Stimulated activated naive CD4-positive, alpha-beta T cell (primary cell): ENCODE measurements at regions not wholly inside any gene's neighbourhood (a gene's known extent, or its start where the extent isn't known, plus 50 kb on each side); places are given as distances from the start of the nearest gene placed in this dataset.

Source experiments
- DNase-seq, 6 experiments: peaks; one replicate each; lab custom pipeline; 2025; lab: John Stamatoyannopoulos, UW

DNA sequence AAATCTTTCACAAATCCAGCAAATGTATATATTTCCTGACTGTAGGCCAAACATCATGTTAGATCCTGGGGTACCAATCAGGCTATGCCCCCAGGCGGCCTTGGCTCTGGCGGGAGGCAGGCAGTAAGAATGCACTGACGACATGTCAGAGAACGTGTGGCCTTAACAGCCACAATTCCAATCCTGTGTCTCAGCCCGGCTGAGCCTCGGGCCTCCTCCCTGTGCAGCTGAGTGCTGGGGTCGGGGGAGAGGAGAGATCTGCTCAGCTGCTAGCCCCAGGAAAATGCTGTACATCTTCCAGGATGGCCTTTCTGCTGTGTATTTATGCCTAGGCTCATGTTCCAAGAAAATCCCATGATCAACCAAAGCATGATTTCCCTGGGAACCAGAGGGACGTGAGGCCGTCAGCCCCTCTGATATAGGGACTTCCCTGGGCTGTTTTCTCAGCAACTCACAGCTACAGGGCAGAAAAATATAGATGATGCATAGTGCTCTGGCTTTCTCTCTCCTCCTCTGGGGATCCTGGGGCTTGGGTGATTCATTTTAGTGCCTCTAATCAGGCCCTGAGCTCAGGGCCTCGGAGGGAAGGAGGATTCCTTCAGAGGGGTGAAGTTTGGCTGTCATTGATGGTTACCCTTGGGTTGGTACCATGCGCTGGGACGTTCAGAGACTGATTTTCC, 604.0 kb downstream of the HS3ST4 start:
- no peak for DNase-seq

DNA sequence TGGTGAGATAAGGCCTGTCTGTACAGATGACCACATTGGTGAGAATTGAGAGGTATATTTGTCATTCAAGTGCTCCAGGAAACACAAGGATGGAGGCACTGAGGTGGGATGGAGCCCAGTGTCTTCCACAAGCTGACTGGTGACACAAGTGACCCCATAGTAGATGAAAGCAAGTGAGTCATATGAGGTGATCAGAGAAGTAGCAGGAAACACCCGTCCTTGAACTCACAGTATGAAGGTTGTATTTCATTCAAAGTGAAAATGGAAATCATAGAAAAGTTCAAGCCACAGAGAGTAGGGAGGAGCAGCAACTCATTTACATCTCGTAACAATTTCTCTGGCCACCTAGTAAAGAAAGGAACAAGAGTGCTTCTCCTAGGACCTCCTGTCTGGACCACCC, 609.8 kb downstream of the HS3ST4 start:
- no peak for DNase-seq

DNA sequence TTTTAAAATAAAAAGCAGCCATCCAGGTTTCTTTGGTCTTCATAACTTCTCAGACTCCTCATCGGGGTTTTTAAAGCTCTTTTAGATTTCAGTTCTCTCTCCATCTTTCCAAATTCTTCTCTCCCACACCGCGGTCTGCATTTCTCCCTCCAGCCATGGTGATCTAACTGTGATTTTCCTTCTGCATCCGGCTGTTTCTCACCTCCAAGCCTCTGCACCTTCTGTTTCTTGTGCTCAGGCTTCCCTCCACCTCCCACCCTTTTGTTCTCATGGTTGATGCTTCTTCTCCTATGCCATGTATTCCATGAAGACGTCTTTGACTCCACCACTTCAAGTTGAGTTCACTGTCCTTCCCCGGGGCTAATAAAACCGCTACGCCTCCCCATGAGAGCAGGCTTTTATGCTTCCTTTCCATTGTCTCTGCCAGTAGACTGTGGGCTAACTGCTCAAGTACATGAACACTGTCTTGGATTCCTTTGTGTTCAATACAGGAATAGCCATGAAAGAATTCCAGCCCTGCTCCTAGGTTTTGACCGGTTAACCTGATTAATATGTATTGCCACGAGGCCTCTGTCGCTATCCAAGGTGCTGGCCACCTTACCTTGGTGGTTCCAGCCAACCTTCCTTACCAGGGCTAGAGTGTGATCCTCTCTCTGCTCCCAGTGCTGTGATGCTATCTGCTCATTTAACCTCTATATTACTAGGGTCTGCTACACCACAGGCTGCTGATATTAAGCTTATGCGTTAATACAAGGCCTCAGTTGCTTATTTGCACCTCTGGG, 625.1 kb downstream of the HS3ST4 start:
- no peak for DNase-seq

DNA sequence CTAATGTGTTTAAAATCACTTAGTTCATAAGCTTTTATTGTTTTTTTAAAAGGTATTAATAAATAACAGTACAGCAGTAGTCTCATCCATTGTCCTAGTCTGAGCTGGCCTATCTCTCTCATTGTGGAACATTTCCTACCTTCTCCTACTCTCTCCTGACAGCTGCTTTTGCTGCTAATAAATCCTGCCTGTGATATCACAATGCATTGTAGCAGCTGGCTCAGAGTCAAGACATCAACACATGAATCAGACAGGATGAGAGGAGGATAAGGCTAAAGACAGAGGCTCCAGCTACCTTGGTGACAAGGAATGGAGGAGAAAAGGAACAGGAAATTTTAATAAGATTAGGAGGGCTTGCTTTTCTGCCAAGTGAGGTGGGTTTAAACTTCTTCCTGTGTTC, 626.1 kb downstream of the HS3ST4 start:
- no peak for DNase-seq

DNA sequence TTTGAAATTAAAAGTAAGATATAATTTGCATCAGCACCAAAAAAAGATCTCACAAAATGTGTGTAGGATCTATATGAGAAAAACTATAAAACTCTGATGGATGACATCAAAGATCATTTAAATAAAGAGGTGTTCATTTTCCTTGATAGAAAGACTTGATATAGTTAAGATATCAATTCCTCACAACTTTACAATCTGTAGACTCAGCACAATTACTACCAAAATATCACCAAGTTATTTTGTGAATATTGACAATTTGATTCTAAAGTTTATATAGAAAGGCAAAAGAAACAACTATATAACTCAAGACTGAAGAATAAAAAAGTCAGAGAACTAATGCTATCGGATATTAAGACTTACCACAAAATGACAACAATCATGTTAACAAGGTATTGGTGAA, 638.9 kb downstream of the HS3ST4 start:
- no peak for DNase-seq

DNA sequence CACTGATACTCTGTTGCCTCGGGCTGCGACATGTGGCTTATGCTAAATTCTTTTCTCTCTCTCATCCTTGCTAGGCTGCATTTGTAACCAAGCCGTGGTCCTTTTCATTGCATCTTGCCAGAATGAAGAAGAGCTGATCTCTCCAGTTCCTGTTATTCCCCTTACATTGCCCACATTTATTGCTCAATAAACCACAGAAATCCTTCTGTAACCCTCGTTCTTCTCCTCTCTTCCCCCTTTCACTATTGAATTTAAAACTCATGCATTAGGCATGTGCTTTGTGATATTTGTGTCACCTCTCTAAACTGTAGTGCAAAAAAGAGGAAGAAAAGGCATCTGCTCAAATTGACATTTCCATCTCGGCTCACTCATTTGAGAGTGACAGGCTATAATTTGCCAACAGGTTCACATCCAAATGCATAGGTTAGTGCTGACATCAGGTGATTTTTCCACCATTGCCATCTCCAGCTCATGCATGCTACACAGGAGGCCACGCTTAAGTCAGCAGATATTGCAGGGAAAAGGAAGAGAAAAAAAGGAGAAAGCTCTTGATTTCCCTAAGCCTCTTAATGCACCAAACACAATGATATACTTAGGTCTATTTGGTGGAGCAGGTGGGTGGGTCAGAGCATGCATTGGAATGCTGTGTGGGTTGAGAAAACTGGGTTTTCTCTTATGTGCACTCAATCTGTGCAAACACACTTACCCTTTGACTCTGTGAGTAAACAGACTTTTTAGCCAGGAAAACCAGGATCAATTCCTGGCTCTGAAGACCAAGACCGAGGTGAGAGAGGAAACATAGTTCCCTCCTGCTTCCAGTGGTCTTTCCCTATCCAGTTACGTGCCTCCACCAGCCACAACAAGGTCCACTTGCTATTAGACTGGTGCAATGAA, 642.7 kb downstream of the HS3ST4 start:
- DNase-seq, result no peak

DNA sequence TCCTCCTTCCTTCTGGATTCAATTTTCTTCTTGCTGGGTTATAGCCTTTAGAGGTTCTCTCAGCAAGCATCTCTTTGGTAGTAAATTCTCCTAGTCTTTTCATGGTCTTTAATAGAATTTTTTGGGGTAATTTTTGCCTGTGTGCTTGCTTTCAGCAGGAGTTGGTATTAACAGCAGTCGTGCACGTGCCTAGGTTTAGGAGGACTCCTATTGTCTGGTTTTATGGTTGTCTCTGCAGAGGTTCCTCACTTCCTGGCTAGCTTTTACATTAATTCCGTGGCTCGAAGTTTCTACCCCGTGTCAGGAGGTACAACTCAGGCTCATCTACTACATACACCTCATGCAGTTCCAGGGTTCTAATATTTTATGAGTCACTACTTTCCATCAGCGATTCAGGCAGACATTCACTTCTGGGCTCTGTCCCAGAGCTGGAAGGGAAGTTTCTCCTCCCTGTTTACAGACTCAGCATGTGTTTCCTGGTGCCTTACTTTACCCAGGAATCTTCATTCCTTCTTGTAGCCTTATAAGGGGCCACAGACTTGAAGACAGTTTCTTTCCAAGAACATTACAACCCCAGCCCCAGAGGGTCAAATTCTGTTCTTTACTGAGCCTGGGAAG, 643.6 kb downstream of the HS3ST4 start:
- DNase-seq, result no peak

DNA sequence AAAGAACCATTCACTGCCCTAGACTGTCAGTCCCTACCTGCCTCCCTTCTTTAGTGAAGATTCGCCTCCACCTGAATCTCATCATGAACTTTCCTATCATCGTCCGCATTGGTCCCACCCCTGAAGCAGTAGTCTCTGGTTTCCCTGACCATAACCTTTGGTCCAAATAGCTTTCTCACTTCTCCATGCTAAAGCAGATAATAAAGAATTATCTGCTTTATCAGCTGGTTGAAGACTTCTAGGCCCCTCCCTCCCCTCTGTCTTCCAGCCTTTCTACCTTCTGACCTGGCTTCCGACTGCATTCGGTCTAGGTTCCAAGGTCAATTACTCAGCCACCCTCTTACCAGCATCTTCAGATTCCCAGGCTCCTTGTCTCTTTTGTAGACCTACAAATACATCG, 650.9 kb downstream of the HS3ST4 start:
- DNase-seq, result no peak

DNA sequence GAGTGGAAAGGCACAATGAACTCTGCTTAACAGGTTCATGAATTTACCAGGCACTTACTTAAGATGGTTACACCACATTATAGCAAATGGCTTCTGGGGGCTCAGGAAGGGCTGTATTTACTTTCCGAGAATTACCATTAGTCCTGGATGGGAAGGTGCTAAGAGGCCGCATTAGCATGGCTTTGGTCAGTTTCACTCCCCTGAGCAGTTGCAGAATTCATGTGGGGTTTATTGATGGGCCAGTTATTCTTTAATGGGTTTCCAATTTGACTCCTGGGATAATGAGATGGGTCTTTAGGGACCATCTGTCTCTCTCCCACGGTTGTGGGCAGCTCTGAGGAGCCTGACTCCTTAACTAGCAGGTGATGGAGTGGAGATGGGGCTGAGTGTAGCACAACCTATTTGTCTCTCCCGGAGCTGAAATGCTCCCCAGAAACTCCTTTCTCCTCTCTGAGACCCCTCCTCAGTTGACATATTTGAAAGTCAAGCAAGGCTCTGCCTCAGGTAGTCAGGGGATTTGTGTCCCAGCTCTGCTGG, 652.5 kb downstream of the HS3ST4 start:
- no peak for DNase-seq

DNA sequence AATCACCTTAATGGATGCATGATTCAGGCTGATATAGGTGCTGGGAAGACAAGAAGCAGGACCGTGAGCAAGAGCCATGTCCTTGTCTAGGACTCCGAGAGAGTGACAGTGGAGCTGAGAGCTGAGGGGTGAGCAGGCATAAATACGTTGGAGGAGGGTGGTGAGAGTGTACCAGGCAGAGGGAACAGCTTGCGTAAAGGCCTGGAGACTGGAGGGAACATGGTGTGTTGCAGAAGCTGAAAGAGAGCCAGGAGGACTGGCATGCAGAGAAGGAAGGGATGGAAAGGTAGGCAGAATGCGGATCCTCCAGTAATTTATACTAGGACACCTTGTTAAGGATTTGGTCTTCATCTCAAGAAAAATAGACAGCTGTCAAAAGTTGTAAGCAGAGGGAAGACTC, 653.2 kb downstream of the HS3ST4 start:
- DNase-seq, result no peak

DNA sequence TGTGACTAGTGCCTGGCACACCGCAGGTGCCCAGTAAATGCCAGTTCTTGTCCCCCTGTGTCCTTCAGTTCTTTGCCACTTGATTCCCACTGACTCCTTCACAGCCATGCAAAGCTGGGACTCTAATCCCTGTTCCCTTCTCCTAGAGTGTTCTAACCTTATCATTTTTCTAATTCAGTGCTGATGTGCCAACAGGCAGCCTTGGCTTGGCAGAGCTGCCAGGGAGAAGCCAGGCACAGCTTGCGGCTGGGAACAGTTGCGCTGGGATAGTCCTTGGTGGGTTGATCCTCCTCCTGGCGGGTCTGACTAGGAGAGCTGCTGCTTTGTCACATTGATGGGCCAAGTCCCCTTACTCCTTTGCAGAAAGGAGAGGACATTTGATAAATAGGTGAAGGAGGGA, 654.2 kb downstream of the HS3ST4 start:
- no peak for DNase-seq

DNA sequence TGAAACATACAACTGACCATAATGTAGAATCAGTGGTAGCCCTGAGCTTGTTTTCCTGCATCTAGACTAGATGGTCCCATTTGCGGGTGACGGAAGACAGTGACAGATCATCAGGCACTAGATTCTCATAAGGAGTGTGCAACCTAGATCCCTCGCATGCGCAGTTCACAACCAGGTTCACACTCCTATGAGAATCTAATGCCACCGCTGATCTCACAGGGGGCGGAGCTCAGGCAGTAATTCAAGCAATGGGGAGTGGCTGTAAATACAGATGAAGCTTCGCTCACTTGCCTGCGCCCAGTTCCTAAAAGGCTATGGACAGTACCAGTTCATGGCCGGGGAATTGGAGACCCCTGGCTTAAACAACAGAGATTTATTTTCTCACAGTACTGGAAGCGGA, 656.3 kb downstream of the HS3ST4 start:
- DNase-seq, result no peak

DNA sequence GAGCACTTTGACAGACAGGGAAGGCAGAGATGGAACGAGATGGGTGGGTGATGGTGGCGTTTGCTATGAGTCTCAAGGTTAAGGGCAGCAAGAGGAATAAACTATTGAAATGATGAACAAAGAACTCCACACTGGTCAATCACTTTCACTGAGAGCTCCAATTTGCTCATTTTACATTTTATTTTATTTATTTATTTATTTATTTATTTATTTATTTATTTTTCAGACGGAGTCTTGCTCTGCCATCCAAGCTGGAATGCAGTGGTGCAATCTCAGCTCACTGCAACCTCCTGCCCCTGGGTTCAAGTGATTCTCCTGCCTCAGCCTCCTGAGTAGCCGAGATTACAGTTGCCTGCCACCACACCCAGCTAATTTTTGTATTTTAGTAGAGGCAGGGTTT, 669.1 kb downstream of the HS3ST4 start:
- DNase-seq, result no peak

DNA sequence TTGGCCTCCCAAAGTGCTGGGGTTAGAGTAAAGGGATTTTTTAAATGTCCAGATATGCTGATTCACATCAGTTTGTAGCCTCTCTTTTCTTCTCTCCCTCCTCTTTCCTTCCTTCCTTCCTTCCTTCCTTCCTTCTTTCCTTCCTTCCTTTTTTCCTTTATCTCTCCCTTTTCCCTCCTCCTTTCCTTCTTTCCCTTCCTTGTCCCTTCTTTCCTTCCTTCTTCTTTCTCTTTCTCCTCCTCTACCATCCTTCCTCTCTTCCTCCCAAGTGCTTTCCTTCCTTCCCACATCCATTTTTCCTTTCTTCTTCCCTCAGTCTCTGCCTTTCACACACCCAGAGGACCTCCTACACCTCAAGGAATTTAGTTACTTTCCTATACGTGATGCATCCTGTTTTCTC, 671.8 kb downstream of the HS3ST4 start:
- no peak for DNase-seq

DNA sequence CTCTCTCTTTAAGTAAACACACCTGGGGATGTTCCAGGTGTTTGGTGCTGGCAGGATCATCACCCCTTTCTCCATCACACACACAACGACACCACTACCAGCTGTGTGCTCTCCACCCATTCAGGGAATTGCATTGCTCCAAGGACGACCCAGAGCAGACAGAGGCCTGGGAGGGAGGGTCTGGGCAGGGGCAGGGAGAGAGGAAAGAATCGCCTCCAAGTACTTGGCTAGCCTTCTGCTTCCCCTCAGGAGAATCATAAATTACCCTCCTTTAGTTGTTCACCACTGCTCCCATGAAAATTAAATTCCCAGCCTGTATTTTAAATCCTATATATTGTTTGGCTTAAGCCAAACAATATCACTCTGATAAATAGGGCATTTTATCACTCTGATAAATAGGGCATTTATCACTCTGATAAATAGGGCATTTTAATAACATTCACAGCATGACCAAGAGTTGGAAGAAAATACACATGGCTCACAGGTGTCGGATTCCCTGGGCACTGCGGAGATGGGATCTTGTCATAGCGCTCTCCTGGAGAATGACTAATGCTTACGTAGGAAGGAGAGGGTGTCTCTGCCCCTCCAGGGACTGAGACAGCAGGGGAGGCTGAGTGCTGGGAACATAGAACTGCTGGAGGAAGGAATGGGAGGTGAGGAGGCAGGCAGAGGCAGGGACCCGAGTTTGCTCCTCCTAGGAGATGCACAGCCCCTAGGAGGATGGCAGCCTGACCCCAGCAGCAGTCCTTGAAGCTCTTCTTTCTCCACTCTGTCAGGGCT, 673.6 kb downstream of the HS3ST4 start:
- DNase-seq, result no peak

DNA sequence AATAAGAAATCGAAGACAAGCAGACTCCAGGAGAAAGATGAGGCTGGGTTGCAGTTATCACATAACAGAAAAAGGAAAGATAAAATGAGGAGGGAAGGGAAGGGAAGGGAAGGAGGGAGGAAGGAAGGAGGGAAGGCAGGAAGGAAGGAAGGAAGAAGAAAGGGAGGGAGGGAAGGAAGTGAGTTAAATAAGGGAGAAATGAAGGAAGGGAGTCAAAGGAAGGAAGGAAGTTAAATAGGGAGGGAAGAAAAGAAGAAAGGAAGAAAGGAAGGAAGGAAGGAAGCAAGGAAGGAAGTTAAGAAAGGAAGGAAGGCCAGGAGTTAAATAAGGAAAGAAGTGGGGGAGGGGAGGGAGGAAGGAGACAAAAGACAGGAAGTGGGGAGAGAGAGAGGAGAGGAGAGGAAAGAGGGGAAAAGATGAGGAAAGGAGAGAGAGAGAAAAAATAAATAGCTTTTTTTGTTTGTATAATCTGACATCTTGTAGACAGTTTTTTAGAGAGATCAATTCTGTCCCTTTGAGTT, 679.6 kb downstream of the HS3ST4 start:
- DNase-seq, result no peak

DNA sequence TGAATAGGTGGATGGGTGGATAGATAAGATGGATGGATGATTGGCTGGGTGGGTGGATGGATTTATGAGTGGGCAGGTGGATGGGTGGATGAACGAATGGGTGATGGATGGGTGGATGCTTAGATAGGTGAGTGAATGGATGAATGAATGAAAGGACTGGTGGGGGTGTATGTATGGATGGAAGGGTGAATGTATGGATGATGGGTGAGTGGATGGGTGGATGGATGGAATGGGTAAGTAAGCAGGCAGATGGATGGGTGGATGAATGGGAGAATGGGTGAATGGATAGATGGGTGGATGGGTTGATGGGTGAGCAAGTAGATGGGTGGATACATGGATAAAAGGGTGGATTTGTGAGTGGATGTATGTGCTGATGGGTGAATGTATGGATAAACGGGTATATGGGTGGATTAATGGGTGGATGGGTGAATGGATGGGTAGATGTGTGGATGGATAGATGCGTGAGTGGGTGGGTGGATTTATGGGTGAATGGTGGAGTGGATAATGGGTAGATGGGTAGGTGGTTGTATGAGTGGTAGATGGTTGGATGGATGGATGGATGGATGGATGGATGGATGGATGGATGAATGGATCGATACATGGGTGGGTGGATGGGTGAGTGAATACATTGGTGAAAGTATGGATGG, 682.6 kb downstream of the HS3ST4 start:
- no peak for DNase-seq

DNA sequence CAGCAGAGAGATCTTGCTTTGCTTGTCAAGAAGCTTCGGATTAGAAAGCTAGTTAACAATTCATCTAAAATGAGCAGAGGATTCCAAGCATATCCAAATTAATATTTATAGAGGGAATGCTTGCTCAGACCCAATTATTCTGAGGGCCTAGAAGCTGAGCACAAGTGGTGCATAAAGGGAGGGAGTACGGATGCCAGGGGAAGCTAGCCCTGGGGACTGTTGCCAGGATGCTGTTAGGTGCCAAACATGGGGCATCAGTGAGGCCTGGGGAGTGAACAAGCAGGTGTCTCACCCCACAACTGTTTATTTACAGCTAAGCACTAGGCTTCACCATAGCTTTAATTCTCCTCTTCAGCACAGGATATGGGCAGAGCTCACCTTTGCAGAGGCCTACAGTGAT, 684.1 kb upstream of the C16orf82 start:
- DNase-seq, result no peak

DNA sequence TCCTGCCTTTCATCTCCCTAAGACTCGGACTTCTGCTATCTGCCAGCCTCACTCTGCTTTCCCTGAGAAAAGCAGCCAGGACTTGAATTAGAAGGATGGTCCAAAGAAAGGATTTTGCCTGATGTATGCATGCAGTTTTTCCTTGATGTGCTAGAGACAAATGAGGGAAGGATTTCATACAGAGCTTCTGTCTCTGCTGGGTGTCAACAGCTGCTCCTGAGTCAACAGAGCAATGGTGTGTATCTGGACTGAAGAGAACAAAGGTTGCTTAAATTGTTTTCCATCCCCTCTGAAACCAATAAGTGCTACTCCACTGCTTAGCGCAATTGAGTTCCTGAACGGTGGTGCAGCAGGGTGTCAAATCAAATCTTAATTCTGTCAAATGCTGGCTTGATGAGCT, 680.6 kb upstream of the C16orf82 start:
- no peak for DNase-seq

DNA sequence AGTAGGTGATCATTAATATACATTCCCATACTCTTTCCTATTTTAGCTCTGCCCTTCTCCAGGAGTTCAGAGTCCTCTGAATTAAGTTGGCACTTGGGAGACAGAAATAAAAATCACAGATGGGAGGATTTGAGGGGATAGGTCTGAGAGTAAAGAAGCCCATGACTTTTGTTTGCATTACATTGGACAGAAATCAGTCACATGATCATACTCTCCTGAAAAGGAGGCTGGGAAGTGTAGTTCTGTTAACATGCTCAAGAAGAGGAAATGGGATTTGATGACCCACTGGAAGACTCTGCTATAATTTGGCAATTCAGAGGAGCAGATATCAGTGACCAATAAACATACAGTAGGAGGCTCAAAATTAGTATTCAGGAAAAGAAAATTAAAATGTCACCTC, 674.9 kb upstream of the C16orf82 start:
- no peak for DNase-seq

DNA sequence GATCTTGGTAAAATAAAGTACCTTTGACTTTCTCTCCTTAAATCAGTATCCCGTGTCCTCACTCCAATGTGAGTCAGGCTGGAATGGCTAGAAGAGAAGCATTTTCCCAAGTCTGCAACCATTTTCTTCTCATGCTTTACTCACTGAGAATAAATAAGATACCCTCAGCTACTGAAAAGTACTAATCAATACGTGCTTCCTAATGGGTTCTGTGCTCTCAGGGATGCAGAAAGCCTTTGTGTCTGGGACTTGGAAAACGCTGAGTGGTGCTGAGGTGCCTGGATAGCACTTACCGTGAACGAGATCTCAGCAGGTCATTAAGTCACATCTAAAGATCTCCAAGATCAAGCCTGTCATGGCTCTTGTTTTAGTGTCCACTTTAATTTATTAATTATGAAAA, 672.3 kb upstream of the C16orf82 start:
- no peak for DNase-seq
